OCI-M2 (cell line): ENCODE measurements at regions not wholly inside any gene's neighbourhood (a gene's known extent, or its start where the extent isn't known, plus 50 kb on each side); places are given as distances from the start of the nearest gene placed in this dataset.
"Not testable (repeated sequence)": the region's sequence is repeated elsewhere in the genome, so short reads cannot be mapped to it uniquely, and the experiment has no call there.

Source experiments
- DNase-seq: peaks from one replicate; lab custom pipeline; 2025; ENCODE audit not compliant: unreplicated experiment; lab: John Stamatoyannopoulos, UW

DNA sequence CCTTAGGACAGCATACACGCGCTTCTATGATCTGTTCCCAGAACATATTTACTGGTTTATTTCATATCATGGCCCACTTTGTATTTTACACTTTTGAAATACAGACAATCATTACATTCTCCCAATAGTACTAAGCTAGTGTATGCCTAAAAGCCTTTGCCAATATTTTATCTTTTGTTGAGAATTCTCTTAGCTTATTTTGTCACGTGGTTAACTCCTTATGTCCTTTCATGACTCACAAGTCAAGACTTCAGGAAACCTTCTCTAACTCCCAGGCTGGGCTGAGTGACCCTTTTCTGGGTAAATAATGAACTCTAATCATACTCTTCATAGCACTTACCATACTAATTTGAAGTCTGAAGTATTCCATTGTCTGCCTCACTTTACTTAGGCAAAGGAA, 444.8 kb downstream of the ZNF33B start:
- not testable (repeated sequence) for DNase-seq

DNA sequence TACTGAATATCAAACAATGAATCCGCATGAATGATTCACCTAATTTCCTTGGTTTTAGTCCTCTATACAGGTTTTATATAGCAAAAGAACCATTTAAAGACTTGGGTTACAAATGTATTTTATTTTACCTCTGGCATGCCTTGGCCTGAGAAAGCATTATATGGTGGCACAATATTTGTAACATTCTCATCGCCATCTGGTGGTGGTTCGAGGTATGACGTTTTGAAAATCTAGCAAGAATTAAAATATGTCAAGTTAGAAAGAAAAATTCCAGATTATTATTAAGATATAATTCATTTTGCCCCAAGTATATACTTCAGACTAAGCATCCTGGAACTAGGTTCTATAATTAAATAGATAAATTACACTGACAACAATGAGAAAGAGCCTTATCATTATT, 445.9 kb downstream of the ZNF33B start:
- DNase-seq, result not testable (repeated sequence)

DNA sequence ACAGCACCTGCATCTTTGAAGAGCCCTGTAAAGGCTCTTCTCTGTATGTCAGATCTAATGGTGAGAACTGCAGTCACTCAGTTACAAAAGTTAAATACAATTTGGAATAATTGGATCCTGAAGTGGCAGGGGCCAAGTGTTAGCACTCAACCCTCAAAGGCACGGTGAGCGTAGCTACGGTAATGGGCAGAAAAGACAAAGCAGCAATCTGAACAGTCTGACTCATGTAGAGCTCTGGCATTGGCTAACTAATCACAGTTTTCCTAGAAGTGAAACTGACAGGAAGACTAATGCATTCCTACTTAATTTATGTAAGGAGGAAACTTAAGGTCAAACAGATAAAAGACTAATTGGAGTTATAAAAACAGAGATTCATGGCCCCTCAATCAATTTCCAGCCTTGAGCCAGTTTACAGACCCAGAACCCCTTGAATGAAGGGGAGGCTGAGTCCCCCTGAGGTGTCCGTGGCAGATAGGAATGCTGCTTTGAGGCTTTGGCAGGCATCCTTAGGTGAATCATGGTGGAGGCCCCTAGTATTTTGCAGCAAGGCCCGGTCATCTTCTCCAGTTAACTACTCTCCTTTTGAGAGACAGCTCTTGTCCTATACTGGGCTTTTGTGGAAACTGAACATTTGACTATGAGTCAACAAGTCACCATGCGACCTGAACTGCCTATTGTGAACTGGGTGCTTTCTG, 450.7 kb downstream of the ZNF33B start:
- DNase-seq, result not testable (repeated sequence)

- not testable (repeated sequence) for DNase-seq
These were observed 460.3 kb downstream of the ZNF33B start for GRCh38 chr10:42177793-42178689.

- DNase-seq, result no peak
These were observed 461.1 kb downstream of the ZNF33B start for GRCh38 chr10:42177077-42177792.

DNA sequence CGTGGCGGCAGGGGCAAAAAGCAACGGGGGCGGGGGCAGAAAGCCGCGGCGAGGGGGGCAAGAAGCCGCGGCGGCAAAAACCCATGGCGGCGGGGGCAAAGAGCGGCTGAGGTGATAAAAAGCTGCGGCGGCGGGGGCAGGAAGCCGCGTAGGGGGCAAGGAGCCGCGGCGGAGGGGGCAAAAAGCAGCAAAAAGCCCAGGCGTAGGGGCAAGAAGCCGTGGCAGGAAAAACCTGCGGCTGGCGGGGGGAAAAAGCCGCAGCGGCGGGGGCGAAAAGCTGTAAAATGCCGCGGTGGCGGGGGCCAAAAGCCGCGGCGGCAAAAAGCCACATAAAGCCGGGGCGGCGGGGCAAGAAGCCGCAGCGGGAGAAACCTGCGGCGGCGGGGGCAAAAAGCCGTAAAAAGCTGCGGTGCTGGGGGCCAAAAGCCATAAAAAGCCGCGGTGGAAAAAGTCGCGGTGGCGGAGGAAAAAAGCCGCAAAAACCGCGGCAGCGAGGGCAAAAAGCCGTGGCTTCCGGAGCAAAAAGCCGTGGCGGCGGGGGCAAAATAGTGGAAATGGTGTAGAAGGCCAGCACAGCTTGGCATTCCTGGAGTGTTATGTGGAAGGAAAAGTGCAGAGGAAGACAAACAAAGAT, 487.8 kb downstream of the ZNF33B start:
- DNase-seq, result no peak

- no peak for DNase-seq
These were observed 488.5 kb downstream of the ZNF33B start for GRCh38 chr10:42149722-42150427.

- DNase-seq, result no peak
These were observed 489.2 kb downstream of the ZNF33B start for GRCh38 chr10:42149027-42149700.

DNA sequence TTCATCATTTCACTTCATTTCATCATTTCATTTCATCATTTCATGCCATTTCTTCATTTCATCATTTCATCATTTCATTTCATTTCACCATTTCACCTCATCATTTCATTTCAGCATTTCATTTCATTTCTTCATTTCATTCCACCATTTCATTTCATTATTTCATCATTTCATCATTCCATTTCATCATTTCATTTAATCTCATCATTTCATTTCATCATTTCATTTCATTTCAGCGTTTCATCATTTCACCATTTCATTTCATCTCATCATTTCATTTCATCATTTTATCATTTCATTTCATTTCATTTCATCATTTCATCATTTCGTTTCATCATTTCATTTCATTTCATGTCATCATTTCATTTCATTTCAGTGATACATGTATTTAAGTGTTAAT, 492.2 kb downstream of the ZNF33B start:
- DNase-seq, result not testable (repeated sequence)

- not testable (repeated sequence) for DNase-seq
These were observed 500.3 kb downstream of the ZNF33B start for GRCh38 chr10:42138023-42138422.

DNA sequence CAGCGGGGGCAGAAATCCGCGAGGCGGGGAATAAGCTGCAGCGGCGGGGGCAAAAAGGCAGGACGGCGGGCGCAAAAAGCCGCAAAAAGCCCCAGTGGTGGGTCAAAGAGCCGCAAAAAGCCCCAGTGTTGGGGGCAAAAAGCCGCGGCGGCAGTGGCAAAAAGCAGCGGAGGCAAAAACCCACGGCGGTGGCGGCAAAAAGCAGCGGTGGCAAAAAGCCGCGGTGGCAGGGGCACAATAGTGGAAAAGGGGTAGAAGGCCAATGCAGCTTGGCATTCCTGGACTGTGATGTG, 525.3 kb downstream of the ZNF33B start:
- no peak for DNase-seq

GRCh38 chr10:42112331-42113157, 525.8 kb downstream of the ZNF33B start:
- DNase-seq, result no peak

- DNase-seq, result no peak
These were observed 526.6 kb downstream of the ZNF33B start for GRCh38 chr10:42111661-42112330.

DNA sequence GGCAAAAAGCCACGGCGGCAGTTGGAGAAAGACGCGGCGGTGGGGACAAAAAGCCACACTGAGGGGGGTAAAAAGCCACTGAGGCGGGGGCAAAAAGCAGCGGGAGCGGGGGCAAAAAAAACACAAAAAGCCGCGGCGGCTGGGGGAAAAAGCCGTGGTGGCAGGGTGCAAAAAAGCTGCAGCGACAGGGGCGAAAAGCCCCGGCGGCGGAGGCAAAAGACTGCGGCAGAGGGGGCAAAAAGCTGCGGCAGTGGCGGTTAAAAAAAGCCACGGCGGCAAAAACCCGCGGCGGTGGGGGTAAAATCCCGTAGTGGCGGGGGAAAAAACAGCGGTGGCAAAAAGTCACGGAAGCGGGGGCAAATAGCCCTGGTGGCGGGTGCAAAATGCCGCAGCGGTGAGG, 527.3 kb downstream of the ZNF33B start:
- DNase-seq, result no peak
